WTC11 (cell line): ENCODE measurements at regions not wholly inside any gene's neighbourhood (a gene's known extent, or its start where the extent isn't known, plus 50 kb on each side); places are given as distances from the start of the nearest gene placed in this dataset.

Experiments used
- ATAC-seq: fragments of 200-7000 bp; cut with Tn5 transposase; 2 replicates; pipeline ENCODE4 v1.10.0; 2021; ENCODE audit warnings: mild to moderate bottlenecking, moderate library complexity
- CTCF ChIA-PET: fragments of 300-600 bp; sonication (Branson Sonifier 250); formaldehyde crosslinking; loops from one replicate; lab custom pipeline; 2021; ENCODE audit warnings: antibody characterized with exemption; lab: Charles Lee
- POLR2A ChIA-PET: fragments of 350-600 bp; sonication (Branson Sonifier 250); formaldehyde crosslinking; loops from one replicate; lab custom pipeline; 2021; ENCODE audit warnings: antibody characterized with exemption; lab: Charles Lee
- DNase-seq: peaks from one replicate; pipeline ENCODE4 v3.0.0; 2021; ENCODE audit warnings: low spot score
- H3K27ac Mint-ChIP-seq: 2 replicates; pipeline ENCODE4 v1.8.0; 2021; ENCODE audit warnings: mixed read lengths
- H3K27me3 Mint-ChIP-seq: 2 replicates; pipeline ENCODE4 v1.8.0; 2021; ENCODE audit warnings: low read depth, mild to moderate bottlenecking, moderate library complexity, mixed read lengths
- H3K36me3 Mint-ChIP-seq: 2 replicates; pipeline ENCODE4 v1.8.0; 2021; ENCODE audit warnings: mixed read lengths
- H3K4me1 Mint-ChIP-seq: 2 replicates; pipeline ENCODE4 v1.8.0; 2022; ENCODE audit warnings: mixed read lengths
- H3K4me3 Mint-ChIP-seq: 2 replicates; pipeline ENCODE4 v1.8.0; 2021; ENCODE audit warnings: mild to moderate bottlenecking, moderate library complexity, mixed read lengths
- H3K9me3 Mint-ChIP-seq: 2 replicates; pipeline ENCODE4 v1.8.0; 2021; ENCODE audit warnings: mixed read lengths
- ATF1 ChIP-seq: sonication (generic); formaldehyde crosslinking; IDR thresholded peaks from 2 replicates; pipeline ENCODE4 v1.8.1; 2023; ENCODE audit warnings: mild to moderate bottlenecking, moderate library complexity, missing genetic modification reagents
- CBFB ChIP-seq: sonication (generic); formaldehyde crosslinking; IDR thresholded peaks from 2 replicates; pipeline ENCODE4 v1.8.1; 2022; ENCODE audit warnings: mild to moderate bottlenecking, low read depth, missing genetic modification reagents
- CREB1 ChIP-seq: sonication (generic); formaldehyde crosslinking; IDR thresholded peaks from 2 replicates; pipeline ENCODE4 v1.8.0; 2023; ENCODE audit warnings: mild to moderate bottlenecking, missing genetic modification reagents
- CREM ChIP-seq: sonication (generic); formaldehyde crosslinking; IDR thresholded peaks from 2 replicates; pipeline ENCODE4 v1.8.1; 2022; ENCODE audit warnings: mild to moderate bottlenecking, missing genetic modification reagents, moderate library complexity
- FOXK1 ChIP-seq: sonication (generic); formaldehyde crosslinking; IDR thresholded peaks from 2 replicates; pipeline ENCODE4 v1.8.0; 2022; ENCODE audit warnings: mild to moderate bottlenecking, moderate library complexity, missing genetic modification reagents
- FOXP1 ChIP-seq: sonication (generic); formaldehyde crosslinking; IDR thresholded peaks from 2 replicates; pipeline ENCODE4 v1.8.0; 2022; ENCODE audit warnings: missing genetic modification reagents, mild to moderate bottlenecking, moderate library complexity, borderline replicate concordance
- JAZF1 ChIP-seq: fragments of 250-450 bp; sonication (Bioruptor Pico); IDR thresholded peaks from 2 replicates; pipeline ENCODE4 v1.9.0; 2021; ENCODE audit warnings: moderate library complexity, mild to moderate bottlenecking, inconsistent platforms
- NFATC4 ChIP-seq: fragments of 250-450 bp; sonication (Bioruptor Pico); IDR thresholded peaks from 2 replicates; pipeline ENCODE4 v1.9.0; 2021; ENCODE audit warnings: mild to moderate bottlenecking
- NR1H2 ChIP-seq: sonication (generic); formaldehyde crosslinking; IDR thresholded peaks from 2 replicates; pipeline ENCODE4 v1.9.0; 2021; ENCODE audit warnings: mild to moderate bottlenecking, moderate library complexity, missing genetic modification reagents
- NR2C2 ChIP-seq: sonication (generic); formaldehyde crosslinking; IDR thresholded peaks from 2 replicates; pipeline ENCODE4 v1.8.0; 2022; ENCODE audit warnings: mild to moderate bottlenecking, missing genetic modification reagents
- PRRX2 ChIP-seq: fragments of 250-450 bp; sonication (Bioruptor Pico); IDR thresholded peaks from 2 replicates; pipeline ENCODE4 v1.8.0; 2021; ENCODE audit warnings: mild to moderate bottlenecking
- RORB ChIP-seq: fragments of 250-450 bp; sonication (Bioruptor Pico); IDR thresholded peaks from 2 replicates; pipeline ENCODE4 v1.9.0; 2021; ENCODE audit warnings: mild to moderate bottlenecking
- ZNF121 ChIP-seq: sonication (generic); formaldehyde crosslinking; IDR thresholded peaks from 2 replicates; pipeline ENCODE4 v1.8.0; 2023; ENCODE audit warnings: missing genetic modification reagents
- ZNF219 ChIP-seq: sonication (generic); formaldehyde crosslinking; IDR thresholded peaks from 2 replicates; pipeline ENCODE4 v1.8.0; 2023; ENCODE audit warnings: missing genetic modification reagents, mild to moderate bottlenecking, borderline replicate concordance
- ZNF416 ChIP-seq: fragments of 250-450 bp; sonication (Bioruptor Pico); IDR thresholded peaks from 2 replicates; pipeline ENCODE4 v1.9.0; 2021; ENCODE audit warnings: mild to moderate bottlenecking, inconsistent platforms
- ZNF423 ChIP-seq: fragments of 250-450 bp; sonication (Bioruptor Pico); IDR thresholded peaks from 2 replicates; pipeline ENCODE4 v2.1.2; 2022; ENCODE audit warnings: mild to moderate bottlenecking, moderate library complexity
- TF ChIP-seq, protein P1 (sequence below): fragments of 250-450 bp; sonication (Bioruptor Pico); IDR thresholded peaks from 2 replicates; pipeline ENCODE4 v1.8.0; 2021; ENCODE audit warnings: mild to moderate bottlenecking
- TF ChIP-seq, protein P2 (sequence below): sonication (generic); formaldehyde crosslinking; conservative IDR thresholded peaks from 2 replicates; pipeline ENCODE4 v1.8.1; 2022; ENCODE audit warnings: mild to moderate bottlenecking, missing genetic modification reagents
- TF ChIP-seq, protein P3 (sequence below): fragments of 250-450 bp; sonication (Bioruptor Pico); IDR thresholded peaks from 2 replicates; pipeline ENCODE4 v1.9.0; 2021; ENCODE audit warnings: moderate library complexity, mild to moderate bottlenecking, inconsistent platforms, borderline replicate concordance
- TF ChIP-seq, protein P4 (sequence below): sonication (generic); formaldehyde crosslinking; IDR thresholded peaks from 2 replicates; pipeline ENCODE4 v1.8.1; 2022; ENCODE audit warnings: mild to moderate bottlenecking, missing genetic modification reagents, moderate library complexity, borderline replicate concordance
- TF ChIP-seq, protein P5 (sequence below): fragments of 250-450 bp; sonication (Bioruptor Pico); IDR thresholded peaks from 2 replicates; pipeline ENCODE4 v1.9.0; 2021; ENCODE audit warnings: mild to moderate bottlenecking
- TF ChIP-seq, protein P6 (sequence below): fragments of 200-600 bp; IDR thresholded peaks from 2 replicates; pipeline ENCODE4 v1.8.0; 2022; ENCODE audit warnings: antibody characterized with exemption
- TF ChIP-seq, protein P7 (sequence below): sonication (generic); formaldehyde crosslinking; IDR thresholded peaks from 2 replicates; pipeline ENCODE4 v1.8.0; 2022; ENCODE audit warnings: mild to moderate bottlenecking, missing genetic modification reagents
- TF ChIP-seq, protein P8 (sequence below): fragments of 250-450 bp; sonication (Bioruptor Pico); IDR thresholded peaks from 2 replicates; pipeline ENCODE4 v1.9.0; 2021; ENCODE audit warnings: mild to moderate bottlenecking

DNA sequence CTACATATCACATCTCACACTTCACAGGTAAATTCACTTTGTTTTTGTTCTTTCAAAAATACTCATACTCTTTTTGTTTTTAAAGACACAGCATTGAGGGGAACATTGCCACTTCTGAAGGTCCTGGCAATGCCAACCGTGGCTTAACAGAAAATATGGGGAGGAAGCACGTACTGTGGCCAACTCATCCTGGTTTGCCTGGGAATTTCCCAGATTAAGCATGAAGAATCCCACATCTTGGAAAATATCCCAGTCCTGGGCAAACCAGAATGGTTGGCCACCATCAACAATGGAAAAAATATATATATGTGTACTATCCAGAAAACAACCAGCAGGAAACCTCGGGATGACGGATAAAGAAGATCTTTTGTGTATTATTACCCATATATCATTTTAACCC is 1032.2 kb upstream of the SLC10A2 start:
- DNase-seq (no peak), ATAC-seq (no peak)
- H3K4me3 Mint-ChIP-seq: no peak overlapping the region
- H3K9me3 Mint-ChIP-seq: peaks cover 4% of the 10 kb centered on the region
- ChIA-PET CTCF (no interaction called here), POLR2A (no interaction called here)
- no peaks in the 10 kb centered on the region; the same call in 1 of the 2 replicates for H3K27me3 Mint-ChIP-seq
- no peak overlapping the region for H3K27ac Mint-ChIP-seq
- no peaks in the 10 kb centered on the region for H3K36me3 Mint-ChIP-seq
- H3K4me1 Mint-ChIP-seq: peaks cover 3% of the 10 kb centered on the region; the same call in 1 of the 2 replicates
- no peak for TF ChIP-seq ZNF416 (CRISPR knock-in tag)
- no peak for TF ChIP-seq PRRX2 (CRISPR knock-in tag)
- TF ChIP-seq CREM (CRISPR knock-in tag): no peak
- TF ChIP-seq, protein P1, sequence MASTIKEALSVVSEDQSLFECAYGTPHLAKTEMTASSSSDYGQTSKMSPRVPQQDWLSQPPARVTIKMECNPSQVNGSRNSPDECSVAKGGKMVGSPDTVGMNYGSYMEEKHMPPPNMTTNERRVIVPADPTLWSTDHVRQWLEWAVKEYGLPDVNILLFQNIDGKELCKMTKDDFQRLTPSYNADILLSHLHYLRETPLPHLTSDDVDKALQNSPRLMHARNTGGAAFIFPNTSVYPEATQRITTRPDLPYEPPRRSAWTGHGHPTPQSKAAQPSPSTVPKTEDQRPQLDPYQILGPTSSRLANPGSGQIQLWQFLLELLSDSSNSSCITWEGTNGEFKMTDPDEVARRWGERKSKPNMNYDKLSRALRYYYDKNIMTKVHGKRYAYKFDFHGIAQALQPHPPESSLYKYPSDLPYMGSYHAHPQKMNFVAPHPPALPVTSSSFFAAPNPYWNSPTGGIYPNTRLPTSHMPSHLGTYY (CRISPR knock-in tag): no peak
- no peak for TF ChIP-seq CREB1 (CRISPR knock-in tag)
- no peak for TF ChIP-seq ZNF219 (CRISPR knock-in tag)
- TF ChIP-seq NR2C2: no peak
- TF ChIP-seq, protein P2, sequence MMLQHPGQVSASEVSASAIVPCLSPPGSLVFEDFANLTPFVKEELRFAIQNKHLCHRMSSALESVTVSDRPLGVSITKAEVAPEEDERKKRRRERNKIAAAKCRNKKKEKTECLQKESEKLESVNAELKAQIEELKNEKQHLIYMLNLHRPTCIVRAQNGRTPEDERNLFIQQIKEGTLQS (CRISPR knock-in tag): no peak
- no peak for TF ChIP-seq CBFB (CRISPR knock-in tag)
- TF ChIP-seq FOXP1 (CRISPR knock-in tag): no peak
- TF ChIP-seq, protein P3, sequence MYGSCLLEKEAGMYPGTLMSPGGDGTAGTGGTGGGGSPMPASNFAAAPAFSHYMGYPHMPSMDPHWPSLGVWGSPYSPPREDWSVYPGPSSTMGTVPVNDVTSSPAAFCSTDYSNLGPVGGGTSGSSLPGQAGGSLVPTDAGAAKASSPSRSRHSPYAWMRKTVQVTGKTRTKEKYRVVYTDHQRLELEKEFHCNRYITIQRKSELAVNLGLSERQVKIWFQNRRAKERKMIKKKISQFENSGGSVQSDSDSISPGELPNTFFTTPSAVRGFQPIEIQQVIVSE (CRISPR knock-in tag): no peak
- TF ChIP-seq ZNF121 (CRISPR knock-in tag): no peak
- TF ChIP-seq RORB (CRISPR knock-in tag): no peak
- no peak for TF ChIP-seq NFATC4 (CRISPR knock-in tag)
- TF ChIP-seq, protein P4, sequence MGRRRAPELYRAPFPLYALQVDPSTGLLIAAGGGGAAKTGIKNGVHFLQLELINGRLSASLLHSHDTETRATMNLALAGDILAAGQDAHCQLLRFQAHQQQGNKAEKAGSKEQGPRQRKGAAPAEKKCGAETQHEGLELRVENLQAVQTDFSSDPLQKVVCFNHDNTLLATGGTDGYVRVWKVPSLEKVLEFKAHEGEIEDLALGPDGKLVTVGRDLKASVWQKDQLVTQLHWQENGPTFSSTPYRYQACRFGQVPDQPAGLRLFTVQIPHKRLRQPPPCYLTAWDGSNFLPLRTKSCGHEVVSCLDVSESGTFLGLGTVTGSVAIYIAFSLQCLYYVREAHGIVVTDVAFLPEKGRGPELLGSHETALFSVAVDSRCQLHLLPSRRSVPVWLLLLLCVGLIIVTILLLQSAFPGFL (CRISPR knock-in tag): no peak
- TF ChIP-seq, protein P5, sequence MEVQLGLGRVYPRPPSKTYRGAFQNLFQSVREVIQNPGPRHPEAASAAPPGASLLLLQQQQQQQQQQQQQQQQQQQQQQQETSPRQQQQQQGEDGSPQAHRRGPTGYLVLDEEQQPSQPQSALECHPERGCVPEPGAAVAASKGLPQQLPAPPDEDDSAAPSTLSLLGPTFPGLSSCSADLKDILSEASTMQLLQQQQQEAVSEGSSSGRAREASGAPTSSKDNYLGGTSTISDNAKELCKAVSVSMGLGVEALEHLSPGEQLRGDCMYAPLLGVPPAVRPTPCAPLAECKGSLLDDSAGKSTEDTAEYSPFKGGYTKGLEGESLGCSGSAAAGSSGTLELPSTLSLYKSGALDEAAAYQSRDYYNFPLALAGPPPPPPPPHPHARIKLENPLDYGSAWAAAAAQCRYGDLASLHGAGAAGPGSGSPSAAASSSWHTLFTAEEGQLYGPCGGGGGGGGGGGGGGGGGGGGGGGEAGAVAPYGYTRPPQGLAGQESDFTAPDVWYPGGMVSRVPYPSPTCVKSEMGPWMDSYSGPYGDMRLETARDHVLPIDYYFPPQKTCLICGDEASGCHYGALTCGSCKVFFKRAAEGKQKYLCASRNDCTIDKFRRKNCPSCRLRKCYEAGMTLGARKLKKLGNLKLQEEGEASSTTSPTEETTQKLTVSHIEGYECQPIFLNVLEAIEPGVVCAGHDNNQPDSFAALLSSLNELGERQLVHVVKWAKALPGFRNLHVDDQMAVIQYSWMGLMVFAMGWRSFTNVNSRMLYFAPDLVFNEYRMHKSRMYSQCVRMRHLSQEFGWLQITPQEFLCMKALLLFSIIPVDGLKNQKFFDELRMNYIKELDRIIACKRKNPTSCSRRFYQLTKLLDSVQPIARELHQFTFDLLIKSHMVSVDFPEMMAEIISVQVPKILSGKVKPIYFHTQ (CRISPR knock-in tag): no peak
- no peak for TF ChIP-seq ATF1 (CRISPR knock-in tag)

DNA sequence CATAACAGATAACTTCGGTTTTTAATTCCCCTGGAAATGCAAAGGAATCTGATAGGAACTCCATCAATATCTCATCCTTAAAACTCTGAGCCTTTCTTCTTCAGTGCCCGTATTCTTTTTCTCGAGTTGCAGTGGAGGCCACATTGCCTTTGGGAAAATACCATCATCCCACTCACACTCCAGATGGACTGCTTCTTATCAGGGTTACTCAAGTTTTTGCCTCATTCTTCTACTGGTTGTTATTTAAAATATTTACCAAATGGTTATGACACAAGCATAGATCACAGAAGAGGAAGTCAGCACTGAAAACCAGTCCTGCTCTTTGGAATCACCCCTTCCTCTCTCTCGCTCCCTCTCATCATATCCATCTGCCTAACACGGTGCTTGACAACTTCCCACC is 1020.5 kb upstream of the SLC10A2 start:
- Mint-ChIP-seq H3K36me3 (no peaks in the 10 kb centered on the region), H3K4me3 (no peak overlapping the region), H3K27me3 (no peaks in the 10 kb centered on the region), H3K9me3 (peaks cover 17% of the 10 kb centered on the region), H3K4me1 (no peaks in the 10 kb centered on the region), H3K27ac (no peak overlapping the region)
- DNase-seq (no peak), ATAC-seq (no peak)
- ChIA-PET CTCF (no interaction called here), POLR2A (no interaction called here)
- TF ChIP-seq, protein P6, sequence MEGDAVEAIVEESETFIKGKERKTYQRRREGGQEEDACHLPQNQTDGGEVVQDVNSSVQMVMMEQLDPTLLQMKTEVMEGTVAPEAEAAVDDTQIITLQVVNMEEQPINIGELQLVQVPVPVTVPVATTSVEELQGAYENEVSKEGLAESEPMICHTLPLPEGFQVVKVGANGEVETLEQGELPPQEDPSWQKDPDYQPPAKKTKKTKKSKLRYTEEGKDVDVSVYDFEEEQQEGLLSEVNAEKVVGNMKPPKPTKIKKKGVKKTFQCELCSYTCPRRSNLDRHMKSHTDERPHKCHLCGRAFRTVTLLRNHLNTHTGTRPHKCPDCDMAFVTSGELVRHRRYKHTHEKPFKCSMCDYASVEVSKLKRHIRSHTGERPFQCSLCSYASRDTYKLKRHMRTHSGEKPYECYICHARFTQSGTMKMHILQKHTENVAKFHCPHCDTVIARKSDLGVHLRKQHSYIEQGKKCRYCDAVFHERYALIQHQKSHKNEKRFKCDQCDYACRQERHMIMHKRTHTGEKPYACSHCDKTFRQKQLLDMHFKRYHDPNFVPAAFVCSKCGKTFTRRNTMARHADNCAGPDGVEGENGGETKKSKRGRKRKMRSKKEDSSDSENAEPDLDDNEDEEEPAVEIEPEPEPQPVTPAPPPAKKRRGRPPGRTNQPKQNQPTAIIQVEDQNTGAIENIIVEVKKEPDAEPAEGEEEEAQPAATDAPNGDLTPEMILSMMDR: no peak
- no peak for TF ChIP-seq CREM (CRISPR knock-in tag)
- no peak for TF ChIP-seq ZNF423 (CRISPR knock-in tag)
- no peak for TF ChIP-seq FOXK1 (CRISPR knock-in tag)
- TF ChIP-seq NR1H2 (CRISPR knock-in tag): no peak
- TF ChIP-seq NFATC4 (CRISPR knock-in tag): no peak
- TF ChIP-seq, protein P5 (CRISPR knock-in tag): no peak
- TF ChIP-seq, protein P7, sequence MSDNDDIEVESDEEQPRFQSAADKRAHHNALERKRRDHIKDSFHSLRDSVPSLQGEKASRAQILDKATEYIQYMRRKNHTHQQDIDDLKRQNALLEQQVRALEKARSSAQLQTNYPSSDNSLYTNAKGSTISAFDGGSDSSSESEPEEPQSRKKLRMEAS: no peak
- TF ChIP-seq, protein P8, sequence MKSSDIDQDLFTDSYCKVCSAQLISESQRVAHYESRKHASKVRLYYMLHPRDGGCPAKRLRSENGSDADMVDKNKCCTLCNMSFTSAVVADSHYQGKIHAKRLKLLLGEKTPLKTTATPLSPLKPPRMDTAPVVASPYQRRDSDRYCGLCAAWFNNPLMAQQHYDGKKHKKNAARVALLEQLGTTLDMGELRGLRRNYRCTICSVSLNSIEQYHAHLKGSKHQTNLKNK: no peak
- TF ChIP-seq JAZF1: no peak
